ENCODE measurements at regions not wholly inside any gene's neighbourhood (a gene's known extent, or its start where the extent isn't known, plus 50 kb on each side); places are given as distances from the start of the nearest gene placed in this dataset.
A peak's percentile ranks its signal among the peaks of the same experiment; 100 is the strongest.
"Not testable (repeated sequence)": the region's sequence is repeated elsewhere in the genome, so short reads cannot be mapped to it uniquely, and the experiment has no call there.

DNA sequence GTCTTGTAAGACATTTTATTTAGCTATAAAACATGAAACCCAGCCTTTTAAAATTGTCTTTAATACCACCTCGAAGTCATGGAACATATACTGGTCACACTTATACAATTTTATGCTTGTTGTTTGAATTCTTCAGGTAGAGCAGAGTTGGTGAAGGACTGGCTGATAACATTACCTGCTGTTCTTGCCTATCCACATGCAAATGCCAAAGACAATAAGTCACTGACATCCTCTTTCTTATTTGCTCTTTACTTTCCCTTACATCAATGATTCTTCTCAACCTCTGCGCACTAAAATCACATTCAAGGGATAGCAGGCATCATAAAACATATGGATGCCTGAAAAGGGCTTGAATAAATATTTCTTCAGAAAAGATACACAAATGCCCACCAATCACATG lies 392.5 kb upstream of the ATP11B start:
- DNase-seq (ENCODE audit: low spot score), result no peak

DNA sequence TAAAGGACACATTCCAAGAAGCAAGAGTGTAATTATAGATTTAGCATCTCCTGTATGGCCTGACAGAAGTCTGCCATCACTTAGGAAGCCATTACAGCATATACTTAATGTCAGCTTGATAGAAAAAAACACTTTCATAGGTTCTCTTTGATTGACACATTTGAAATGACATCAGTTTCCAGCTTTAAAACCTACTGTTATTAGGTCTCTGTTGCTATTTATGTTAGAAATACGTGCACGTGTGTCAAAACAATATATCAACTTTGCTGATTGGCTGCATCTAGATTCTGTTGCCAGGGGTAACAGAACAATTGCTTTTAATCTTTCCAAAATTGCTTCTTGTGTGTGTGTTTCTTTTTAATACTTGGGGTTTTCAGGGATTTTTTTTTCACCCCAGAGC lies 389.3 kb upstream of the ATP11B start:
- no peak for DNase-seq (ENCODE audit: low spot score)

DNA sequence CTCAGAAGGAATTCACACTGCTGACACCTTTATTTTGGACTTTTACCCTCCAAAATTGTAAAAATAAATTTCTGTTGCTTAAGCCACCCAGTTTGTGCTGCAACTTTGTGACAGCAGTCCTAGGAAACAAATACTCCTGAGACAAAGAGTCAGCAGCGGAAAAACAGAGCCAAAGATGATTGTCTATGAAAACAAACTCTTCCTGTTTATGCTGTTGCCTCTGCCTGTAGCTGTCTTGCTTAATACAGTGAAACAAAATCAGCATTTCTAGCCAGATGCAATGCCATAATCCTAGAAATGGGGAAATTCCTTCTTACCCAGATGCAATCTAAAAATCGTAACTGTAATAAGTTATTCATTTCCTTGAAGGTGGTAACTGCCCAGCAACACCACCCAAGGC lies 387.5 kb upstream of the ATP11B start:
- no peak for DNase-seq (ENCODE audit: low spot score)

GRCh38 chr3:182406786-182407185 lies 386.5 kb upstream of the ATP11B start:
- no peak for DNase-seq (ENCODE audit: low spot score)

DNA sequence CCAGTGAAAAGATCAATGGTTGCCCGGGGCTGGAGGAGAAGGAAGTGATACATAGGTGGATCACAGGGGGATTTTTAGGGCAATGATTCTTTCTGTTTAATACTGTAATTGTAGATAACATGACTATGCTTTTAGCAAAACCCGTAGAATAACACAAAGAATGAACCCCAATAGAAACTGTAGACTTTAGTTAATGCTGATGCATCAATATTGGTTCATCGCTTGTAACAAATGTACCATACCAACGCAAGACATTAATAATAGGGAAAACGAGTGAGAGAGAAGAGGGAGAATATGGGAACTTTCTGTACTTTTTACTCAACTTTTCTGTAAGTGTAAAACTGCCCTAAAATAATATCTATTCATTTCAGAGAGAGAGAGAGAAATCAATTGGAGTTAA lies 383.3 kb upstream of the ATP11B start:
- no peak for DNase-seq (ENCODE audit: low spot score)

GRCh38 chr3:182412066-182412465 lies 381.2 kb upstream of the ATP11B start:
- DNase-seq (ENCODE audit: low spot score), result no peak

DNA sequence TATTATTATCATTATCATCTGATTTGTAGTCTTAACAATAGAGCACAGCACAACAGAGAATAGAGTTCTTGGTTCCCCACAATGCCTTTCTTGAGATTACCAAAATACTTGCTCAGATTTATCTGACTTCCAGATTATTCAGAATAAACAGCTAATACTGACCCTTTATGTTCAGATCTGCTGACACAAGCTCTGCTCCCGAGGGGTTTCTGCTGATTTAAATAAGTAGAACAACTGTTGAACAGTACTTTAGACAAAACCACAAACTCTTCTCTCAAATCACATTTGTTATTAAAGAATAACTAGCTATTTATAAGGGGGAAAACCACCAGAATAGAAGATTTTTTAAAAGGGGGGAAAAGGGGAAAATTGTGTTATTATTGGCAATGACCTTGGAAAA lies 380.2 kb upstream of the ATP11B start:
- DNase-seq (ENCODE audit: low spot score), result no peak

DNA sequence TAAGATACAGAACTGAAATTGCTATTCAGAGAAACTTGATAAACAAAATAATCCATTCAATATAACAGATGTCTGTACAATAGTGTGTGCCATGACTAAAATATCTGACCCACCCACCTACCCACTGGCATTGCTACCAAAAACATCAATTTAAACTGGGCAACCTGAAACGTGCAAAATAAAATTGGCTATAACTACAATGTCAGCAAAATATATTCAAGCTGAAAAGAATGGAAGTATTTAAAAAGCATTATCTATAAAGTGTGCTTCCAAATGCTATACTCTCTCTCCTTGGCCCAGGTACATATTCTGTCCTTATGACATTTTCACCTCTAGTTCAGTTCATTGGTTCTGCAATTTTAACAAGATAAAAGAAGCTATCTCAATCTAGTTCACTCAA lies 379.6 kb upstream of the ATP11B start:
- DNase-seq (ENCODE audit: low spot score), result no peak

DNA sequence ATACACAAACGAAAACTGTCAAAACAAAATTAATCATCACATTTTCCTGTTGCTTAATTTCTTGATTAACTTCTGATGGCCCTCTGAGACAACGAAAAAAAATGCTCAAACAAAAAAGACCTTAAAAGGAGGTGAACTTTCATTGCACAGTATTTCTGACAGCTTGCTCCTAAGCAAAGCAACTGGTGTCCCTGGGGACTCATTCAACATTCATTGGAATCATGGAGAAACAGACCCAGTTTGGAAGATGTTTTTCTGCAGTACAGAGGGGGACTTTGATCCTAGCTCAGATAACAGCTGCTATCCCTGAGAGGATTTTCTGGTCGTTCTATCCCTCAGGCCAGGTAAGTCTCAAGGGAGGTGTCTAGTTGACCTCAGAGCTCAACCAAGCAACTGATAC lies 378.7 kb upstream of the ATP11B start:
- DNase-seq (ENCODE audit: low spot score), result no peak

- DNase-seq (ENCODE audit: low spot score), result no peak
Observed at GRCh38 chr3:182420741-182421140, 372.6 kb upstream of the ATP11B start.

DNA sequence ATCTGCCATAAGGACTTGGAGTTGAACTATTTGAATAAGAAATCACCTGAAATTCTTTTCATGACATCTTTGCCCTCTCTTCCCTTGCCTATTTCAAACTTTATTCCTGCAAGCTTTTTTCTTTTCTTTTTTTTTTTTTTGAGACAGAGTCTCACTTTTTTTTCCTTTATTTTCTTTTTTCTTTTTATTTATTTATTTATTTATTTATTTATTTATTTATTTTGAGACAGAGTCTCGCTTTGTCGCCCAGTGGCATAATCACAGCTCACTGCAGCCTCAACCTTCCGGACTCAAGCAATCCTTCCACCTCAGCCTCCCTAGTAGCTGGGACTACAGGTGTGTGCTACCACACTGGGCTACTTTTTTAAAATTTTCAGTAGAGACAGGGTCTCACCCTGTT lies 369.3 kb upstream of the ATP11B start:
- DNase-seq (ENCODE audit: low spot score), result no peak

DNA sequence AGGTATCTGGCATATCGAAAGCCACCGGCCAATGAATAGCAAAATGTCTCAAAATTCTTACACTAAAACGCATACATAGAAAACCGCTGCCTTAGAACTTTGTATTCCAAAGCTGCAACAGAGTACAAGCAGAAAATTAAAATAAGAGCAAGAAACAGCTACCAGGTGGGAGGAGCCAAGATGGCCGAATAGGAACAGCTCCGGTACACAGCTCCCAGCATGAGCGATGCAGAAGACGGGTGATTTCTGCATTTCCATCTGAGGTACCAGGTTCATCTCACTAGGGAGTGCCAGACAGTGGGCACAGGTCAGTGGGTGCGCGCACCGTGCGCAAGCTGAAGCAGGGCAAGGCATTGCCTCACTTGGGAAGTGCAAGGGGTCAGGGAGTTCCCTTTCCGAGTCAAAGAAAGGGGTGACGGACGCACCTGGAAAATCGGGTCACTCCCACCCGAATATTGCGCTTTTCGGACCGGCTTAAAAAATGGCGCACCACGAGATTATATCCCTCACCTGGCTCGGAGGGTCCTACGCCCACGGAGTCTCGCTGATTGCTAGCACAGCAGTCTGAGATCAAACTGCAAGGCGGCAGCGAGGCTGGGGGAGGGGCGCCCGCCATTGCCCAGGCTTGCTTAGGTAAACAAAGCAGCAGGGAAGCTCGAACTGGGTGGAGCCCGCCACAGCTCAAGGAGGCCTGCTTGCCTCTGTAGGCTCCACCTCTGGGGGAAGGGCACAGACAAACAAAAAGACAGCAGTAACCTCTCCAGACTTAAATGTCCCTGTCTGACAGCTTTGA lies 367.2 kb upstream of the ATP11B start:
- not testable (repeated sequence) for DNase-seq (ENCODE audit: low spot score)

DNA sequence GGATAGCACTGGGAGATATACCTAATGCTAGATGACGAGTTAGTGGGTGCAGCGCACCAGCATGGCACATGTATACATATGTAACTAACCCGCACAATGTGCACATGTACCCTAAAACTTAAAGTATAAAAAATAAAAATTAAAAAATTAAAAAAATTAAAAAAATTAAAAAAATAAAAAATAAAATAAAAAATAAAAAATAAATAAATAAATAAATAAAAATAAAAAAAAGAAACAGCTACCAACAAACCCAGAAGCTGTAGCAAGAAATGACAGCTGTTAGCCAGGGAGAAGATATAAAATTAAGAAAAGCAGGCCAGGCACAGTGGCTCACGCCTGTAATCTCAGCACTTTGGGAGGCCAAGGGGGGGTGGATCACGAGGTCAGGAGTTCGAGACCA lies 361.3 kb upstream of the ATP11B start:
- DNase-seq (ENCODE audit: low spot score), result not testable (repeated sequence)

DNA sequence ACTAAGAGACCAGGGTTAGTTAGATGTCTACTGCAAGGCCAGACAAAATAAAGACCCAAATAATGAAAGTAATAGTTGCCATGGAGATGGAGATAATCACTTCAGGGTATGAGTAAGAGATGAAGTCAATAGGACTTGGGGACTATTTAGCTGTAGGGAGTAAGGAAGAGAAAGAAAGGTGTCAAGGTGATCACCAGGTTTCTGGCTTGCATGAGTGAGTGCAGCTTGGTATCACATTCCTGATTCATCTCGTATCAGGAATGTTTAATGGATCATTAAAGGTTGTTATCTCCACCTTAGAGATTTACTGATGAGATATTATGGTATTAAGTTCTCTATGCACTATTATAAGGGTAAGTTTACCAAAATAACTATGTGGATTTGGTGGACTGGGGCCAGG lies 357.4 kb upstream of the ATP11B start:
- DNase-seq (ENCODE audit: low spot score), result no peak

DNA sequence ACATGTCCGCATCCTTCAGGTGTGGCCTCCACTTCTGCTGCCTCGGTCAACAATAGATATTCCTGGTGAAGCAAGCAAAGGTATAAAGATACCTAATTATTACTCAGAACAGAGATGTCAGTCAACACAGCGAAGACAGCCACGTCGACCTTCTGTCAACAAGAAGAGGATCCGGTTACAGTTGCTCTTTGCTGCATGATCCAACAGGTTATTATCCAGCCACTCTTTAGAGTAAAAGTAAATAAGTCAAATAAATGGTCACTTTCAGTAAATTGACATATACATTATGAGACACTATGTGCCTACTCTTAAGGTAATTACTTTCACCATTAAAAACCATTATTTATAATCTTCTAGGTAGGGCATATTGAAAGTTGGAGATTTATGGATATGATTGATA lies 356.8 kb upstream of the ATP11B start:
- no peak for DNase-seq (ENCODE audit: low spot score)

DNA sequence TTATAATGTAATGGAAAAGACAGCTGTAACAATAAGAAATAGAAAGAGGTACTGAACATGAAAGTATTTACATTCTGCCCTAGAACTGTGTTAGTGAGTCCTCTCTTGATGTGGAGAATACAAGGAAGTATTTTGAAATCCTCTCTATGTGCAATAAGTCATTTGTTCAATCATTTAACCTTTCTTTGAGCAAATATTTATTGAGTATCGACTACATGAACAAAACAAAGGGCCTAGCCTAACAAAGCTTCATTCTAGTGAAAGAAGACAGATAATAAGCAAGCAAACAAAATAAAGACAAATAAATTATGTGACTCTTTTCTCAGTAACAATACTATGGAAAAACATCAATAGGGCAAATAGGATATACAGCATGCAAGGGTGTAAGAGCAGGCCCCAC lies 354.9 kb upstream of the ATP11B start:
- DNase-seq (ENCODE audit: low spot score), result no peak

DNA sequence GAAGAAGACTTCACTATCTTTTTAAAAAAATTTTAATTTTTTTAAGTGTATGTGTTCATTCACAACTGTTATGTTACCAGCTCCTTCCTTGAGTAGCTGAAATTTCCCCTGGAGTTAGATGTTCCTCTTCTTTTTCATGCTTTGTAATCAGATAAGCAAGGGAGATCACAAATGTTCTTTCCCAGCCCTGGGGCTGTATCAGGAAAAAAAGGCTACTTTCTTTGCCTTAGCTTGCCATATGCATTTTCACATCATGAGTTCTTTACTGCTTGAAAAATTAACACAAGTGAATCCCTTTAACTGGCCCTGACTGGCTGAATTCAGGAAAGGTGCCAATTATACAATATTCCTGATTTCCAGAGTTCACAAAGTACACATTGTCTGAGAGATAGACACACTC lies 353.2 kb upstream of the ATP11B start:
- DNase-seq (ENCODE audit: low spot score), result no peak

DNA sequence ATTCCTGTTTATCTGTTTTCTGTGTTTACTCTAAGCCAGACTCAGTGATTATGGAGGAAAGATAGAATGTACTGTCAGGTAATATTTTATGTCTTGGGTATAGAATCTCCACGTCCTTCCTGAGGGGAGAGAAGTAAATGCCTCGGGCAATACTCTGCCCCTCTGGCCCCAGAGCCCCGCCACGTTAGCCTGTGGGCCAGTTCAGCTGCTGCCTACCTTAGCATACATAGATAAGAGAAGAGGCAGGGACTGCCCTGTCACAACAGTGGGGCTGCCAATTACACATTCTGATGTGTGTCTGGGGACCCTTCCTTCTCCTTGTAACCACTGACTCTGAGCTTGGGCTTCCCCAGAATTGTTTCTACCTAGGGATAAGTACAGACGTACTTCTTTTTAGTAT lies 347.7 kb upstream of the ATP11B start:
- DNase-seq (ENCODE audit: low spot score), result no peak

DNA sequence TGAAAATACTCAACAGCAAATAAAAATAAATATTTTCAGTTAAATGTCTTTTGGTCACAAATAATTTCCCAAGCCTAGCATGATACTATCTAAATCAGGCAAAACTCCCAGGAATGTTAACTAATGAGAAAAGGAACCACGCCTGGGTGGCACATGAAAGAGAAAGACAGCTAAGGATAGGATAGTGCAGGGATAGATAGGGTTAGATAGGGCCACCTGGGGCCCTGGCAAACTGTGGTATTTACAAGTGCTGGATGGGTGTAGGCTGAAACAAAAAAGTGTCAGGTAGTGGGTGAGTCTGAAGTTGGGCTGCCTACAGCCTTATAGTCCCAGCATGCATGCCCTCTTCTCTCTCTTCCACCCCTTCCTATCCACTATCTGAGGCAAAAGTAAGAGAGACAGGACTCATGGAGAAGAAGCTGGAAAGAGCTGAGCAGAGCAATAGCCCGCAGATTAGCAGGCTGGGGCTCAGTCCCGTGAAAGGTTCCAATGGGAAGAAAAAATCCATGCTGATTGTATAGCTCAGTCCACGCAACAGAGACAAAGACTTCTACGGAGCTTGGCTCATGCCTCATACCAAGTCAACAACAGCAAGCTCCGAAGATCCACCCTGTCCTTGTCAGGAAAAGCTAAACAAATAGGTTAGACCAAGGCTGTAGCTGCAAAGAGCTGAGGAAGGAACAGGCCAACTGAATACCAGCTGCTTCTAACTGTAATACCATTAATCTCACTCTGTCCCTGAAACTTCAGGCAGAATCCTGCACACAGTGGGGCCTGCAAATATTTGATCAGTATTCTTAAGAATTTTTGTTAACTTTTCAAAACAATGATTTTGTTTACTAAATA lies 342.1 kb upstream of the ATP11B start:
- DNase-seq (ENCODE audit: low spot score), result peak; percentile 46

GRCh38 chr3:182451871-182452270 lies 341.4 kb upstream of the ATP11B start:
- no peak for DNase-seq (ENCODE audit: low spot score)

DNA sequence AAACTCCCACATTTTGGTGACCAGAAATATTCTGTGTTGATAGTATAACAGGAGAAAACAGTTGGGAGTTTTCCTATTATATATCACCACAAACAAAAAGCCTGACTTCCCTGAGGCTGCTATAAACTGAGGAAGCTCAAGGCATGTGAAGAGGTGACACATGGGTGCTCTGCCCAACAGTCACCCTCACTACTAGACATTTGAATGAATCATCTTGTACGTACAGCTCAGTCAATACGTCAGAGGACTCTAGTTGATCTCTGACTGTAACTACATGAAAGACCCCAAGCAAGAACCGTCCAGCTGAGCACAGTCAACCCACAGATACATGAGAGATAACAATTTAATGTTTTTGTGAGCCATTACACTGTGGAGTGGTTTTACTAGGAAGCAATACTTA lies 338.3 kb upstream of the ATP11B start:
- DNase-seq (ENCODE audit: low spot score), result no peak

DNA sequence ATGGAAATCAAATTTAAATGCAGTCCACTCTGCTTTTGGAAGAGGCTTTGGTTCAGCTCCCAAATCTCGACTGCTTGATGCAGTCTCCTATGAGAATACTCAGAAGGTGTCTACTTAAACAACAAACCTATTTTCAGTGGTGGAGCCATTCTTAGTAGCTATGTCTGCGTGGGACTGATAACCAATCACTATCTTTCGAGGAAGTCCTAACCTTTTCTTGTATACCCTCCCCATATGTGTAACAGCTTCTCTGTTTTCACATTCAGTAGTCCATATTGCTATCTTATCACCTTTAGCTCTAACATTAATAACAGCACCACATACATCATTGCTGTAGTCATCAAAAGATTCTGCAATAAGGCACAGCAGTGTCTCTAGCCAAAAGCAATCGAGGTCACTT lies 333.0 kb upstream of the ATP11B start:
- no peak for DNase-seq (ENCODE audit: low spot score)

GRCh38 chr3:182462152-182462551 lies 331.2 kb upstream of the ATP11B start:
- DNase-seq (ENCODE audit: low spot score), result no peak

Data from ecto neural progenitor cell (in vitro differentiated cells).